NCI-H2029 treated with DMSO at 0.1 percent for 48 hours (cell line): ENCODE measurements at regions not wholly inside any gene's neighbourhood (a gene's known extent, or its start where the extent isn't known, plus 50 kb on each side); places are given as distances from the start of the nearest gene placed in this dataset.
A peak's percentile ranks its signal among the peaks of the same experiment; 100 is the strongest.

ENCODE experiments used
- DNase-seq: peaks from one replicate; lab custom pipeline; 2025; lab: John Stamatoyannopoulos, UW

DNA sequence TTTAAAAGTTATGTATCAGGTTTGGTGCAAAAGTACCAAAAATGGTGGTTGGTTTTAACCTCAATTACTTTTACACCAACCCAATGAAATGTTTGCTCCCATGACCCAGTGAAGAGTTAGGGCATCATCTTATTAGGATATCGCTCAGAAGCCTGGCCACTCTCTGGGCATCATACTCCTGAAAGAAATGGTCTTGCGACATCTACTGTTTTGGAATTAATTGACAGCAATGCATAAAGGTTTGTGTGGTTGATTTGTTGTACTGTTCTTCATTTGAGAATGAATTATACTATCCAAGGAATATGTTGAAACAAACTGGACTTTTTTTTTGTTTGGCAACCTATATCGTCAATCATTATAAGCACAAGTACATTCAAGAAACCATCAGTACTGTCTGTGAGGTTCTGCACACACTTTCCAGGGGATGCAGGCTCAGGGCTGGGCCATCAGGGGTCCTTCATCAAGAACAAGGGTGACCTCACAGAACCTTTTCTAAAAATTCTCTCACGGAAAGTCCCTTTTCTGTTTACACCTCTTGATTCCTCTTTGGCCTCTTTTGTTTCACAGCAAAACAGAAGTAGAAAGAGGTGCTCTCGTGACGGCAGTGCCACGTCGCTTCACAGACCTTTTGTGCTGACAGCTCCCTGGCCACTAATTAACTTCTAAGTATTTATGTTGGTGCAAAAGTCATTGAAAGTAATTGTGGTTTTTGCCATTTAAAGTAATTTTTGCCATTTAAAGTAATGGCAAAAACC is 117.2 kb upstream of the KLF6 start:
- no peak for DNase-seq

- DNase-seq, result no peak
Measured at GRCh38 chr10:3901370-3901769, 116.4 kb upstream of the KLF6 start.

- no peak for DNase-seq
Measured at GRCh38 chr10:3900391-3900790, 115.4 kb upstream of the KLF6 start.

- peak; percentile 61 for DNase-seq
Measured at GRCh38 chr10:3898821-3899220, 113.8 kb upstream of the KLF6 start.

- DNase-seq, result no peak
Measured at GRCh38 chr10:3897156-3897555, 112.1 kb upstream of the KLF6 start.

GRCh38 chr10:3896161-3896560 is 111.2 kb upstream of the KLF6 start:
- no peak for DNase-seq

GRCh38 chr10:3895045-3895631 is 110.1 kb upstream of the KLF6 start:
- no peak for DNase-seq

DNA sequence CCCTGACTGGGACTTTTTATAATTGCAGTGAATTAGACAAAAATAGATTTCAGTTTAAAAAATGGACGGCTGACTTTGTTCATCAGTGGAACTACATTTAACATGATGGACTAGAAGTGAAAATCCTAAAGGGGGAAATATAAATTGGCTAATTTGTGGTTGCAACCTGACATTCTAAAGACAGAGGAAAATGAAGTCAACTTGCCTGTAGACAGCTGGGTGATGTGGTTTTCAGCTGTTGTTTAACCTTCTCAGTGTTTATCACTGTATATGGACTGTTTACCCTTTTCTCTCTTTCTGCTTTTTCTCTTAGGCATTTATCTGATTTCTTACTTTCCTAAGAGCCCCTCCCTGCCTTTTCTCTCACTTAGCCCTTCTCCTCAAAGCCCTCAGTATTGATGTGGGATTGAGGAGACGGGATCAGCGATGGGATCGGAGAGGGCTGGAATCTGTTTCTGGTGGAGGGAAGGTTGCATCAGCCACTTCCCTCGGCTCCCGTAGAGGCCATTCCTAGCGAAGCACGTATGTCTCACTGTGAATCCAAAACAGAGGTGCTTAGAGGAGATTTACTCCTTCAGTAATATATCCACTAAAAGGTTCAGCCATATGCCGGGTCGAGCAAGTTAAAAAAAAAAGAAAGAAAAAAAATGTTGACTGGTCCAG is 109.0 kb upstream of the KLF6 start:
- DNase-seq, result no peak

DNA sequence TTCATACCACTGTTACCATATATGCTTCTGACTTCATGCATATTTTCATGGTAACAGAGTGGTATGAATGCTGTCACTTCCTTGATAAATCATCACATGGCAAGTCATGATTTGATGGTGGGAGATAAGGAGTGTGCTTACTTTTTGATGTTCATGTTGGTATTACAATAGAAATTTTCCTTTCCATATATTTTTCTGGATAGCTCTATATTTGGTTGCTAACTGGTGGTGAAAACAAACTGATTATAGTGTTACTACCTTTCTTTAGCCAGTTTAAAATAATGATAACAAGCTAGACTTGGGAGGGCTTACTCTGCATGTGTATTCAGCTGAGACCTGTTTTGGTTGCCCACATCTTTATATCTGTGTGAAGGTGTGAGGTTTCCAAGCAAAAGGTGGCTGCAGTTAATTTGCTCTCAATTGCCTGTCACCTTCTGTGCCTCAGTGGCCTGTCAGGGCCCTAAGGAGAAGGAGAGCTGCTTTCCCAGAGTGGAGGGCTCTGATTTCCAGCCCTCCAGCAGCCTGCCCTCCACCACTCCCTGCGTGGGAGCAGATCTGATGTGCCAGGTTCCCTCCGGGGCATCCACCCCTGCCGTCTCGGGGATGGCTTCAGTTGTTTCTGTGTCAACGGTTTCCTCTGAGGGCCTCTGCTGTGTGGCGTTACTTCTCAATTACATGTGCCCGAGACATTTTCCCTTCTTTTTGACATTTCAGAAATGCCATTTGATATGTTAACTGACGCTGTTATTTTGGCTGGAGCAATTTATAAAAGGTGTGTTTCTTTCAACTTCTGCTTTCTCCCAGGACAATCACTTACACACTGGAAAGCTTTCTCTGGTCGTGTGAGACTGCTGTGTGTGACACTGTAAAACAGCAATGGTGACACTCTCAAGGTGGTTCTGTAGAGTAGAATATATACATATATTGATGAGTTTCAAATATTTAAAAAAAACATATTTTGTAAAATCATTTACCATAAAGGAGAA is 107.7 kb upstream of the KLF6 start:
- no peak for DNase-seq

DNA sequence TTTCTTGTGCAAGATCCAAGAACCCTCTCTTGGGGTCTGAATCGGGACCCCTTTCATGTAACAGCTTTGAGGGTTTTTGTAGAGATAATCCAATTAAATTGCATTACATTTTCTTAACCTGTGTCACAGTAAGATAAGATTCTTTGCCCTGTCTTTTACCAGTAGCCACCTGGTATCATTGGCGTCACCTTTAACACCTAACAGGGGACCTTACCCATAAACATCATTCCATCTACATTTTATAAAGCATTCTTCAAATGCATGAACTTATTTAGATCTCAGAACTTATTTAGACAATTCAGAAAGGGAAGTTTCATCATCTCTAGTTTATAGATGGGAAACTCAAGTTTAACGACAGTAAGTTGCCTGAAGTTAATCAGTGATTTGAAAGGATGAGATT is 106.4 kb upstream of the KLF6 start:
- no peak for DNase-seq

DNA sequence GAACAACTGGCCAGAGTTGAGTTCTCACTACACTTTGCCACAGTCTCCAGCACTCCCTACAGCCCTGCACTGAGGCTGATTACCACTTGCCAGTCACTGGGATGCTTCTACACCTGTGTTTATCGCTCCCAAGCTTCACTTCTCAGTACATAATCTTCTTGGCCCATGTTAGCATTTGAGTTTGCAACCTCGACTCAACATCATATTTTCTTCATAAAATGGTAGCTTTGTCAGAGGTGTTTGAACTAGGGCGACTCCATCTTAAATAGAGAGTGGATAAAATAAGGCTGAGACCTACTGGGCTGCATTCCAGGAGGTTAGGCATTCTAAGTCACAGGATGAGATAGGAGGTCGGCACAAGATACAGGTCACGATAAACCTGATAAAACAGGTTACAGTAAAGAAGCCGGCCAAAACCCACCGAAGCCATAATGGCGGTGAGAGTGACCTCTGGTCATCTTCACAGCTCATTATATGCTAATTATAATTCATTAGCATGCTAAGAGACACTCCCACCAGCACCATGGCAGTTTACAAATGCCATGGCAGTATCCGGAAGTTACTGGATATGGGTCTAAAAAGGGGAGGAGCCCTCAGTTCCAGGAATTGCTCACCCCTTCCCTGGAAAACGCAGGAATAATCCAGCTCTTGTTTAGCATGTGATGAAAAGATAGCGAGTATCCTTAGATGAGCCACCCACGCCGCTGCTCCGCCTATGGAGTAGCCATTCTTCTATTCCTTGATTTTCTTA is 105.8 kb upstream of the KLF6 start:
- DNase-seq, result no peak

DNA sequence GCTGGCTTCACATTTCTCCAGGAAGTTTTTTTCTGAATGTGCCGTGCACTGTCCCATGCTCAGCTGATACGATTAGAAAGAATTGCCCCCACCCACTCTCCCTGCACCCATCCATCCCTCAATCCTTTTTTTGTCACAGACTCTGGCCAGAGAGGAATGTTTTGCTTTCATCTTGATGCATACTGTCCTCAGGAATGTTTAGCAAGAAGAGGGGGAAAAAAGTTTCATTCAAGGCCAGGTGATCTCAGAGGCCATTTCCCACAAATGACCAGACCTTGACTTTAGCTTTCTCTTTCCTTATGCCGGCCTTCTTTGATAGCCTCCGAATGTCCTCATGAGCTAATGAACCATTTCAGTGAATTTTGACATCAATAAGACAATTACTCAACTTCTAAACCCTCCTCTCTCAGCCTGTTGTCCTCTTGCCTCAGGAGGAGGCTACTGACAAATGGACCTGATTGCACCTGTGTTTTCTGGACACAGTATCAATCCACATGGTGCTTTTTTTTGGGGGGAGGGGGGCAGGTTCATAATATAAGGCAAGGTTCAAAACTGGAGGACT is 105.0 kb upstream of the KLF6 start:
- DNase-seq, result no peak

DNA sequence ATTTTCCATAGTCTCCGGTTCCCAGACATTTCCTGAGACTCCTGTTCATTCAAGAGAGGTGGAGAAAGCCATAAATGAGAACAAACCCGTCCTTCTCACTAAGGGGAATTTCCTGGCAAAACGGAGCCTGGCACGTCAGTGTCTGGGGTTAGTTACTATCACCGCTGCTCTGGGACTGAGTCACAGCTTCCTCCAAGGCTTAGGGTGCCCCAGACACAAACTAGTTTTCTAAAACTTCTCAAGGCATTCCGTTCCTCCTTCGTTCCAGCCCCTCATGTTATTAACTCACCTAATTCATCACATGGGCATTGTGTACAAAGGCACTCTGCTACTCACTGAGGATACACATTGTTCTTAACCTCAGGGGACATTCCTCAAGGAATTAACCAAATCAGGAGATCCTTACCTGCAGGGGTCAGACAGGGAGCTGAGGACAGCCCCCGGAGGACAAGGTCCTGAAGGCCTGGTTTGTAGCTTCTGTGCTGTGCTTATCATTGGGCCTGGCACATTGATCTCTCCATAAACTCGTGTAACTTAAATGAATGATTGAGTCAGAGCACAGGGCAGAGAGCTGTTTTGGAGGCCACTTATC is 103.0 kb upstream of the KLF6 start:
- no peak for DNase-seq

- no peak for DNase-seq
Measured at GRCh38 chr10:3887404-3887803, 102.4 kb upstream of the KLF6 start.

- DNase-seq, result no peak
Measured at GRCh38 chr10:3886641-3887251, 101.7 kb upstream of the KLF6 start.

DNA sequence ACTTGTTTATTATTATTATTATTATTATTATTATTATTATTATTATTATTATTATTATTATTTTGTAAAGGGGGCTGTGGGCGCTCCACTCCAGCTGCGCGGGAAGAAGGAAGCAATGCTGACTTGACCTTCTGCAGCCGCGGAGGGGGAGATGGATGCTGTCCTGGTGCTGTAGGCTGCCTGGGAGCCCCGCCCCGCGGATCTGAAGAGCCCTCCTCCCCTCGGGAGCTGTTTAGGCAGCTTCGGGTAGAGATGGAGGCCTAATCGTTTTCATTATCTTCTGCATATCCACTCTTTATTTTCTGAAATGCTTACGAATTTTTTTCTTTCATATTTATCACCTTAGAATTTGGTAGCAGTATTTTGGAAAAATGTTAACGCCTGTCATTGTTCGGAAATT is 101.2 kb upstream of the KLF6 start:
- DNase-seq, result no peak

GRCh38 chr10:3882855-3883254 is 97.8 kb upstream of the KLF6 start:
- DNase-seq, result no peak

DNA sequence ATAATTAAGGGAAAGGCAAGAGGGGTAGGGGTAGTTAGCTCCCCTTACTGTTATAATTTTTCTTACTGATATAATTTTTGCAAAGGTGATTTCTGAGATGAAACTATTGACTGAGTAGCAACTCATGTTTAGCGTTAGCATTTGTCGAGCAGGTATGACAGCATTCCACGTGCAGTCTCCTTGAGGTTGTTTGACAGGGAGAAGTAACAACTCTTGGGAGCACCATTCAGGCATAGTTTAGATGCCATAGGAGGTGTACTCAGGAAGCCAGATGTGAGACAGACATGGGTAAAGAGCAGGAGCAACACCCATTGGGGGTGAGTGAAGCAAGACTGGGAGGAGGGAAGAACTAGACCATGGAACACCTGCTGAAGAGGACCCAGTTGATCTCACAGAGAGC is 96.6 kb upstream of the KLF6 start:
- DNase-seq, result no peak

GRCh38 chr10:3879073-3879472 is 94.1 kb upstream of the KLF6 start:
- DNase-seq, result no peak
